Endothelial cell (in vitro differentiated cells): ENCODE measurements at regions not wholly inside any gene's neighbourhood (a gene's known extent, or its start where the extent isn't known, plus 50 kb on each side); places are given as distances from the start of the nearest gene placed in this dataset.

Experiments used
- DNase-seq: peaks from one replicate; pipeline ENCODE4 v3.0.0; 2021; ENCODE audit warnings: low spot score
- H3K27ac Mint-ChIP-seq: one replicate; pipeline ENCODE4 v1.8.0; 2021; ENCODE audit warnings: mixed read lengths, inconsistent platforms; ENCODE audit not compliant: unreplicated experiment
- H3K27me3 Mint-ChIP-seq: one replicate; pipeline ENCODE4 v1.8.0; 2021; ENCODE audit warnings: mild to moderate bottlenecking, moderate library complexity, mixed read lengths, inconsistent platforms; ENCODE audit not compliant: unreplicated experiment
- H3K36me3 Mint-ChIP-seq: one replicate; pipeline ENCODE4 v1.8.0; 2021; ENCODE audit warnings: mild to moderate bottlenecking, low read depth, mixed read lengths, inconsistent platforms; ENCODE audit not compliant: unreplicated experiment
- H3K4me1 Mint-ChIP-seq: one replicate; pipeline ENCODE4 v1.8.0; 2021; ENCODE audit warnings: mild to moderate bottlenecking, mixed read lengths, inconsistent platforms; ENCODE audit not compliant: unreplicated experiment
- H3K4me3 Mint-ChIP-seq: one replicate; pipeline ENCODE4 v1.8.0; 2021; ENCODE audit warnings: mild to moderate bottlenecking, mixed read lengths, inconsistent platforms; ENCODE audit not compliant: unreplicated experiment
- H3K9me3 Mint-ChIP-seq: one replicate; pipeline ENCODE4 v1.8.0; 2021; ENCODE audit warnings: mixed read lengths, inconsistent platforms; ENCODE audit not compliant: unreplicated experiment
- TF ChIP-seq, protein P1 (sequence below): fragments of 200-600 bp; sonication (generic); IDR thresholded peaks from one replicate; pipeline ENCODE4 v1.5.0; 2021; ENCODE audit warnings: antibody characterized with exemption; ENCODE audit not compliant: unreplicated experiment

DNA sequence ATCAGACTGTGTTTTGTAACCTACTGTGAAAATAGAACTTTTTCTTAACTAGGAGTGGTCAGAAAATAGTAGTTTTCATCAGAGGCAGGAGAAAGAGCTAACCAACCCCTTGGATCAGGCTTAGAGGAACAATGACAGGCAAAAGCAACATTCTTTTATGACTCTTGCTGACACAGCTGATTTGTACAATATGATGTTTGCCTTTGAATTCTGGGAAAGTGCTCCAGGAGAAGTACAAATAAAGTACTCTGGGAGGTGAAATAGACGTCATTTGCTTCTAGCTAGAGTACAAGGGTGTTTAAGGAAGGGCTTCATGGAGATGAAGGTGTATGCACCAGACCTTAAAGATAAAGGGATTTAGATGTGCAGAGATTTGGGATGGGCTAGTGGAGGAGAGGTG, 75.1 kb upstream of the KIAA1217 start:
- Mint-ChIP-seq H3K27me3 (no peaks in the 10 kb centered on the region), H3K4me1 (no peaks in the 10 kb centered on the region), H3K9me3 (no peaks in the 10 kb centered on the region), H3K4me3 (no peak overlapping the region), H3K36me3 (no peaks in the 10 kb centered on the region), H3K27ac (no peak overlapping the region)
- DNase-seq: no peak
- TF ChIP-seq, protein P1, sequence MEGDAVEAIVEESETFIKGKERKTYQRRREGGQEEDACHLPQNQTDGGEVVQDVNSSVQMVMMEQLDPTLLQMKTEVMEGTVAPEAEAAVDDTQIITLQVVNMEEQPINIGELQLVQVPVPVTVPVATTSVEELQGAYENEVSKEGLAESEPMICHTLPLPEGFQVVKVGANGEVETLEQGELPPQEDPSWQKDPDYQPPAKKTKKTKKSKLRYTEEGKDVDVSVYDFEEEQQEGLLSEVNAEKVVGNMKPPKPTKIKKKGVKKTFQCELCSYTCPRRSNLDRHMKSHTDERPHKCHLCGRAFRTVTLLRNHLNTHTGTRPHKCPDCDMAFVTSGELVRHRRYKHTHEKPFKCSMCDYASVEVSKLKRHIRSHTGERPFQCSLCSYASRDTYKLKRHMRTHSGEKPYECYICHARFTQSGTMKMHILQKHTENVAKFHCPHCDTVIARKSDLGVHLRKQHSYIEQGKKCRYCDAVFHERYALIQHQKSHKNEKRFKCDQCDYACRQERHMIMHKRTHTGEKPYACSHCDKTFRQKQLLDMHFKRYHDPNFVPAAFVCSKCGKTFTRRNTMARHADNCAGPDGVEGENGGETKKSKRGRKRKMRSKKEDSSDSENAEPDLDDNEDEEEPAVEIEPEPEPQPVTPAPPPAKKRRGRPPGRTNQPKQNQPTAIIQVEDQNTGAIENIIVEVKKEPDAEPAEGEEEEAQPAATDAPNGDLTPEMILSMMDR: no peak

DNA sequence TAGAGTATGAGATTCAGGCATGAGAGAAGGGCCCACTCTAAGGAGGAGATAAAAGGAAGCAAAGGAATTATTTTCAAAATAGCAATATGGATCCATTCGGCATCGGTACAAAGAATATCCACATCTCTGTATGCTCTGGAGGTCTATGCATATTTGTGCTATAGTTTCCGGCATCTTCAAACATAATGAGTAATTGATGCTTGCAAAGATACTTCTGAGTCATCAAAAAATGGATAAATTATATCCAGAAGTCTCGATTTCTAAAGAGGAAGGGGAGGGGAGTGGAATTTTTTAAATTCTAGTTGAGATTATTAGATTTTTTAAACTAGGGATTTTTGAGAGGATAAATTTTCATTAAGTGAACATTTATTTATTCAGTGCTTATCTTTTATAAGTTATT, 72.9 kb upstream of the KIAA1217 start:
- Mint-ChIP-seq H3K4me1 (no peaks in the 10 kb centered on the region), H3K27me3 (no peaks in the 10 kb centered on the region), H3K4me3 (no peak overlapping the region), H3K27ac (no peak overlapping the region), H3K36me3 (no peaks in the 10 kb centered on the region), H3K9me3 (no peaks in the 10 kb centered on the region)
- TF ChIP-seq, protein P1: no peak
- DNase-seq: no peak

DNA sequence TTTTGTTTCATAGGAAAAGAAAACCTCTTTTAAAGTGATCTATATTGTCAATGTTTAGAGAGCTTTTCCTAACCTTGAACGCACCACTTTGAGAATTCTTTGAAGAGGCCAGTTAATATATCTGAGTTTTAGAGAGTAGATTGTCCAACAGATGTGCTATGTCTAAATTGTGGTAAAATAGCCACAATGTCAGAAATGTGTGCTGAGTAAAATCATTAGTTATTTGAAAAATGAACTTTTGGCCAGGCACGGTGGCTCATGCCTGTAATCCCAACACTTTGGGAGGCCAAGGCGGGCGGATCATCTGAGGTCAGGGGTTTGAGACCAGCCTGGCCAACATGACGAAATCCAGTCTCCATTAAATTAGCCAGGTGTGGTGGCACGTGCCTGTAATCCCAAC, 61.6 kb upstream of the KIAA1217 start:
- Mint-ChIP-seq H3K4me1 (peaks cover 10% of the 10 kb centered on the region), H3K27ac (no peak overlapping the region), H3K9me3 (no peaks in the 10 kb centered on the region), H3K27me3 (no peaks in the 10 kb centered on the region), H3K4me3 (no peak overlapping the region), H3K36me3 (no peaks in the 10 kb centered on the region)
- no peak for DNase-seq
- TF ChIP-seq, protein P1: no peak

DNA sequence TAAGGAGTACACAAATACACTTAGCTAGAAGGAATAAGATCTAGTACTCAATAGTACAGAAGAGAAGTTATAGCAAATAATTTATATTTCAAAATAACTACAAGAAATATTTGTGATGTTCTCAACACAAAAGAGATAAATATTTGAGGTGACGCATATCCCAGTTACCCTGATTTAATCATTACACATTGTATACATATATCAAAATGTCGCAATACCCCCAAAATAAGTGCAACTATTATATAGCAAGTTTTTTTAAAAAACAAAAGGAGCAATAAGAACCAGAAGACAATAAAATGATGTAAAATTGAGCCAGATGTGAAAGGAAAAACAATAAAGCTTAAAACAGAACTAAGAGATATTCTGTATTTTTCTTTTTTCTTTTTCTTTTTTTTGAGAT, 59.3 kb upstream of the KIAA1217 start:
- Mint-ChIP-seq H3K9me3 (no peaks in the 10 kb centered on the region), H3K4me3 (no peak overlapping the region), H3K27me3 (no peaks in the 10 kb centered on the region), H3K4me1 (peaks cover 5% of the 10 kb centered on the region), H3K27ac (no peak overlapping the region), H3K36me3 (no peaks in the 10 kb centered on the region)
- TF ChIP-seq, protein P1: no peak
- no peak for DNase-seq

DNA sequence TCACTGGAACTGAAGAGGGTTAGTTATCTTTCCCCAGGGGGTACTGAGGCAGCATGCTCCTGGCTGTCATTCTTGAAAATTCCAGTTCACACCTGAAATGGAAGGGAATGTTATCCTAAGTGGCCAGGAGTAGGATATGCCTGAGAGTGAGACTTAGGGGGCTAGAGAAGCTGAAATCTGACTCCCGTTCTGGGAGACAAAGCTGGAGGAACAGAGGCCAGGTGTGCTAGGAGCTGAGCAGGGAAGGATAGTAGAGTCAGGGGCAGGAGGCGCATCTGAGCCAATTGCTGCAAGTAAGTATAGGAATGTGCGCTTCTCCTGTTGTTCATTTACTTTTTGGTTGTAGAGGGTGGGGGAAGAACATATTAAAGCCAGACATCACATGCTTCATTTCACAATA, 58.1 kb upstream of the KIAA1217 start:
- Mint-ChIP-seq H3K9me3 (no peaks in the 10 kb centered on the region), H3K27ac (no peak overlapping the region), H3K4me1 (no peaks in the 10 kb centered on the region), H3K27me3 (no peaks in the 10 kb centered on the region), H3K36me3 (no peaks in the 10 kb centered on the region), H3K4me3 (no peak overlapping the region)
- no peak for DNase-seq
- TF ChIP-seq, protein P1: no peak
